HEK293 (cell line): ENCODE measurements at regions not wholly inside any gene's neighbourhood (a gene's known extent, or its start where the extent isn't known, plus 50 kb on each side); places are given as distances from the start of the nearest gene placed in this dataset.

ENCODE experiments used
- ATF2 ChIP-seq: fragments of 450-650 bp; formaldehyde crosslinking; IDR thresholded peaks from 2 replicates; pipeline ENCODE4 v1.5.1; 2016; ENCODE audit warnings: missing biosample characterization, missing genetic modification characterization, low read depth
- CTCF ChIP-seq: fragments of 450-650 bp; formaldehyde crosslinking; IDR thresholded peaks from 2 replicates; pipeline ENCODE4 v1.5.1; 2016; ENCODE audit warnings: missing biosample characterization, missing genetic modification characterization
- REST ChIP-seq: fragments of 450-650 bp; formaldehyde crosslinking; IDR thresholded peaks from 2 replicates; pipeline ENCODE4 v1.5.1; 2016; ENCODE audit warnings: missing biosample characterization, missing genetic modification characterization
- SETDB1 ChIP-seq: IDR thresholded peaks from one replicate; pipeline ENCODE4 v1.6.1; 2017; ENCODE audit warnings: mild to moderate bottlenecking, low read length, moderate library complexity, mixed read lengths; ENCODE audit not compliant: insufficient read length
- YY1 ChIP-seq: fragments of 450-650 bp; formaldehyde crosslinking; IDR thresholded peaks from 2 replicates; pipeline ENCODE4 v1.5.1; 2018; ENCODE audit warnings: missing biosample characterization, missing genetic modification characterization
- ZBTB11 ChIP-seq: fragments of 450-650 bp; formaldehyde crosslinking; conservative IDR thresholded peaks from 2 replicates; pipeline ENCODE4 v1.5.1; 2016; ENCODE audit warnings: low read depth, missing biosample characterization, missing genetic modification characterization
- ZBTB21 ChIP-seq: fragments of 450-650 bp; formaldehyde crosslinking; IDR thresholded peaks from 2 replicates; pipeline ENCODE4 v1.5.1; 2017; ENCODE audit warnings: missing biosample characterization, missing genetic modification characterization
- ZBTB8A ChIP-seq: fragments of 450-650 bp; formaldehyde crosslinking; IDR thresholded peaks from 2 replicates; pipeline ENCODE4 v1.5.1; 2016; ENCODE audit warnings: missing biosample characterization, missing genetic modification characterization
- ZEB2 ChIP-seq: fragments of 450-650 bp; formaldehyde crosslinking; IDR thresholded peaks from 2 replicates; pipeline ENCODE4 v1.5.1; 2016; ENCODE audit warnings: missing biosample characterization, missing genetic modification characterization
- ZFP41 ChIP-seq: fragments of 450-650 bp; formaldehyde crosslinking; IDR thresholded peaks from 2 replicates; pipeline ENCODE4 v1.5.1; 2016; ENCODE audit warnings: missing biosample characterization, missing genetic modification characterization, borderline replicate concordance
- ZNF10 ChIP-seq: fragments of 450-650 bp; formaldehyde crosslinking; IDR thresholded peaks from 2 replicates; pipeline ENCODE4 v1.5.1; 2017; ENCODE audit warnings: missing biosample characterization, missing genetic modification characterization
- ZNF138 ChIP-seq: fragments of 450-650 bp; formaldehyde crosslinking; IDR thresholded peaks from 2 replicates; pipeline ENCODE4 v1.5.1; 2016; ENCODE audit warnings: missing biosample characterization, missing genetic modification characterization, borderline replicate concordance
- ZNF335 ChIP-seq: fragments of 450-650 bp; formaldehyde crosslinking; conservative IDR thresholded peaks from 2 replicates; pipeline ENCODE4 v1.5.1; 2016; ENCODE audit warnings: missing biosample characterization, missing genetic modification characterization
- ZNF362 ChIP-seq: fragments of 450-650 bp; formaldehyde crosslinking; IDR thresholded peaks from 2 replicates; pipeline ENCODE4 v1.5.1; 2016; ENCODE audit warnings: missing biosample characterization, missing genetic modification characterization

GRCh38 chr3:112744106-112744505, 102.6 kb downstream of the CD200R1L start:
- no peak for TF ChIP-seq ZEB2 (tag by site-specific recombination)
- no peak for TF ChIP-seq CTCF (tag by site-specific recombination)
- TF ChIP-seq ZBTB8A: no peak
- TF ChIP-seq SETDB1: no peak
- TF ChIP-seq ZFP41 (tag by site-specific recombination): no peak
- TF ChIP-seq ATF2 (tag by site-specific recombination): no peak
- TF ChIP-seq ZNF138: no peak
- no peak for TF ChIP-seq REST (tag by site-specific recombination)
- TF ChIP-seq ZBTB21: no peak
- no peak for TF ChIP-seq ZNF335 (tag by site-specific recombination)
- TF ChIP-seq ZBTB11 (tag by site-specific recombination): no peak
- TF ChIP-seq ZNF362: no peak
- TF ChIP-seq ZNF10 (tag by site-specific recombination): no peak
- TF ChIP-seq YY1 (tag by site-specific recombination): no peak
